HEK293 (cell line): ENCODE measurements at regions not wholly inside any gene's neighbourhood (a gene's known extent, or its start where the extent isn't known, plus 50 kb on each side); places are given as distances from the start of the nearest gene placed in this dataset.

ENCODE experiments used
- ZNF24 ChIP-seq: fragments of 450-650 bp; formaldehyde crosslinking; IDR thresholded peaks from 2 replicates; pipeline ENCODE4 v1.5.1; 2016; ENCODE audit warnings: missing biosample characterization, missing genetic modification characterization
- ZNF274 ChIP-seq, 2 experiments: fragments of 200-500 bp in 1 of 2; fragments of 450-650 bp in 1 of 2; sonication (Bioruptor generic) in 1 of 2; formaldehyde crosslinking in 1 of 2; IDR thresholded peaks; 2 replicates each; pipeline versions ENCODE4 v1.5.1 to v1.6.1; 2014 to 2016; ENCODE audit warnings: borderline replicate concordance in 1 of 2, inconsistent platforms in 1 of 2, low read length in 1 of 2, missing biosample characterization in 1 of 2, missing genetic modification characterization in 1 of 2
- ZNF521 ChIP-seq: fragments of 450-650 bp; formaldehyde crosslinking; IDR thresholded peaks from 2 replicates; pipeline ENCODE4 v1.5.1; 2017; ENCODE audit warnings: missing biosample characterization, mild to moderate bottlenecking, missing genetic modification characterization
- ZNF791 ChIP-seq: fragments of 450-650 bp; formaldehyde crosslinking; IDR thresholded peaks from 2 replicates; pipeline ENCODE4 v1.5.1; 2016; ENCODE audit warnings: missing biosample characterization, missing genetic modification characterization
- TF ChIP-seq, protein P1 (sequence below): fragments of 450-650 bp; formaldehyde crosslinking; IDR thresholded peaks from 2 replicates; pipeline ENCODE4 v1.5.1; 2016; ENCODE audit warnings: missing biosample characterization, missing genetic modification characterization
- TF ChIP-seq, protein P2 (sequence below): fragments of 450-650 bp; formaldehyde crosslinking; IDR thresholded peaks from 2 replicates; pipeline ENCODE4 v1.5.1; 2016; ENCODE audit warnings: missing biosample characterization, missing genetic modification characterization

DNA sequence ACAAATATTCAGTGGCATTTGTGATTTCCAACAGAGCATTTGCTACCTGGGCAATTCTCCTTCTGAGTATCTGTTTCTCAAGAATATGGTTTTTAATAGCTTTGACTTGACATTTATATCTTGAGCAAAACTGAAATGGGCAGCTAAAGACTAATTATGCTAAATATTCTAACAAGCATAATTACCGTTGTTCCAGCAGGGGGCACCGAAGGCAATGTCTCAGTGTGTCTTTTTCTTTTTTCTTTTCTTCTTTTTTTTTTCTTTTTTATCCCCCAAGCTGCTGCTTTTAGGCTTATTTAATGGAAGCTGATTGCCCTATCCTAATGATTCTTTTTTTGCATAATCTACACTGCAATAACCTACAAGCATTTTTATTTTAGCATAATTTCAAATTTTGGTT is 138.9 kb upstream of the NABP1 start:
- TF ChIP-seq, protein P1, sequence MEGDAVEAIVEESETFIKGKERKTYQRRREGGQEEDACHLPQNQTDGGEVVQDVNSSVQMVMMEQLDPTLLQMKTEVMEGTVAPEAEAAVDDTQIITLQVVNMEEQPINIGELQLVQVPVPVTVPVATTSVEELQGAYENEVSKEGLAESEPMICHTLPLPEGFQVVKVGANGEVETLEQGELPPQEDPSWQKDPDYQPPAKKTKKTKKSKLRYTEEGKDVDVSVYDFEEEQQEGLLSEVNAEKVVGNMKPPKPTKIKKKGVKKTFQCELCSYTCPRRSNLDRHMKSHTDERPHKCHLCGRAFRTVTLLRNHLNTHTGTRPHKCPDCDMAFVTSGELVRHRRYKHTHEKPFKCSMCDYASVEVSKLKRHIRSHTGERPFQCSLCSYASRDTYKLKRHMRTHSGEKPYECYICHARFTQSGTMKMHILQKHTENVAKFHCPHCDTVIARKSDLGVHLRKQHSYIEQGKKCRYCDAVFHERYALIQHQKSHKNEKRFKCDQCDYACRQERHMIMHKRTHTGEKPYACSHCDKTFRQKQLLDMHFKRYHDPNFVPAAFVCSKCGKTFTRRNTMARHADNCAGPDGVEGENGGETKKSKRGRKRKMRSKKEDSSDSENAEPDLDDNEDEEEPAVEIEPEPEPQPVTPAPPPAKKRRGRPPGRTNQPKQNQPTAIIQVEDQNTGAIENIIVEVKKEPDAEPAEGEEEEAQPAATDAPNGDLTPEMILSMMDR (tag by site-specific recombination) = no peak
- no peak for TF ChIP-seq ZNF24 (tag by site-specific recombination)
- TF ChIP-seq, protein P2, sequence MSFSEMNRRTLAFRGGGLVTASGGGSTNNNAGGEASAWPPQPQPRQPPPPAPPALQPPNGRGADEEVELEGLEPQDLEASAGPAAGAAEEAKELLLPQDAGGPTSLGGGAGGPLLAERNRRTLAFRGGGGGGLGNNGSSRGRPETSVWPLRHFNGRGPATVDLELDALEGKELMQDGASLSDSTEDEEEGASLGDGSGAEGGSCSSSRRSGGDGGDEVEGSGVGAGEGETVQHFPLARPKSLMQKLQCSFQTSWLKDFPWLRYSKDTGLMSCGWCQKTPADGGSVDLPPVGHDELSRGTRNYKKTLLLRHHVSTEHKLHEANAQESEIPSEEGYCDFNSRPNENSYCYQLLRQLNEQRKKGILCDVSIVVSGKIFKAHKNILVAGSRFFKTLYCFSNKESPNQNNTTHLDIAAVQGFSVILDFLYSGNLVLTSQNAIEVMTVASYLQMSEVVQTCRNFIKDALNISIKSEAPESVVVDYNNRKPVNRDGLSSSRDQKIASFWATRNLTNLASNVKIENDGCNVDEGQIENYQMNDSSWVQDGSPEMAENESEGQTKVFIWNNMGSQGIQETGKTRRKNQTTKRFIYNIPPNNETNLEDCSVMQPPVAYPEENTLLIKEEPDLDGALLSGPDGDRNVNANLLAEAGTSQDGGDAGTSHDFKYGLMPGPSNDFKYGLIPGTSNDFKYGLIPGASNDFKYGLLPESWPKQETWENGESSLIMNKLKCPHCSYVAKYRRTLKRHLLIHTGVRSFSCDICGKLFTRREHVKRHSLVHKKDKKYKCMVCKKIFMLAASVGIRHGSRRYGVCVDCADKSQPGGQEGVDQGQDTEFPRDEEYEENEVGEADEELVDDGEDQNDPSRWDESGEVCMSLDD = no peak
- TF ChIP-seq ZNF274 (IDR thresholded peaks at IDR 0.05; ENCODE audit: low read length) = no peak
- TF ChIP-seq ZNF274 (tag by site-specific recombination; IDR thresholded peaks at IDR 0.05; ENCODE audit: borderline replicate concordance) = no peak
- TF ChIP-seq ZNF521 = no peak
- TF ChIP-seq ZNF791 (tag by site-specific recombination) = no peak
